NAMALWA (cell line): ENCODE measurements at regions not wholly inside any gene's neighbourhood (a gene's known extent, or its start where the extent isn't known, plus 50 kb on each side); places are given as distances from the start of the nearest gene placed in this dataset.
A peak's percentile ranks its signal among the peaks of the same experiment; 100 is the strongest.

ENCODE experiments used
- DNase-seq: peaks from one replicate; pipeline ENCODE4 v3.0.0-alpha.2; 2015; ENCODE audit warnings: low spot score

- DNase-seq, result no peak
Measured at GRCh38 chr1:29861446-29861845, 625.1 kb downstream of the PTPRU start.

- DNase-seq, result no peak
Measured at GRCh38 chr1:29860681-29861080, 624.4 kb downstream of the PTPRU start.

GRCh38 chr1:29860056-29860455 lies 623.7 kb downstream of the PTPRU start:
- DNase-seq, result no peak

GRCh38 chr1:29859126-29859525 lies 622.8 kb downstream of the PTPRU start:
- no peak for DNase-seq

GRCh38 chr1:29858646-29859045 lies 622.3 kb downstream of the PTPRU start:
- no peak for DNase-seq

GRCh38 chr1:29856340-29857114 lies 620.2 kb downstream of the PTPRU start:
- DNase-seq, result no peak

GRCh38 chr1:29855561-29856160 lies 619.3 kb downstream of the PTPRU start:
- DNase-seq, result no peak

GRCh38 chr1:29854700-29855276 lies 618.5 kb downstream of the PTPRU start:
- DNase-seq, result no peak

GRCh38 chr1:29853716-29854330 lies 617.5 kb downstream of the PTPRU start:
- no peak for DNase-seq

- no peak for DNase-seq
Measured at GRCh38 chr1:29852248-29852647, 615.9 kb downstream of the PTPRU start.

- no peak for DNase-seq
Measured at GRCh38 chr1:29851691-29852090, 615.4 kb downstream of the PTPRU start.

GRCh38 chr1:29849991-29850757 lies 613.9 kb downstream of the PTPRU start:
- DNase-seq, result no peak

GRCh38 chr1:29849038-29849750 lies 612.9 kb downstream of the PTPRU start:
- peak; percentile 80 for DNase-seq

- no peak for DNase-seq
Measured at GRCh38 chr1:29845910-29846309, 609.6 kb downstream of the PTPRU start.

GRCh38 chr1:29842130-29842529 lies 605.8 kb downstream of the PTPRU start:
- DNase-seq, result no peak

- no peak for DNase-seq
Measured at GRCh38 chr1:29839726-29840125, 603.4 kb downstream of the PTPRU start.

- DNase-seq, result no peak
Measured at GRCh38 chr1:29838738-29839320, 602.5 kb downstream of the PTPRU start.

GRCh38 chr1:29836651-29837646 lies 600.6 kb downstream of the PTPRU start:
- no peak for DNase-seq

- DNase-seq, result no peak
Measured at GRCh38 chr1:29835874-29836273, 599.6 kb downstream of the PTPRU start.

GRCh38 chr1:29835406-29835805 lies 599.1 kb downstream of the PTPRU start:
- DNase-seq, result no peak
